ENCODE measurements at regions not wholly inside any gene's neighbourhood (a gene's known extent, or its start where the extent isn't known, plus 50 kb on each side); places are given as distances from the start of the nearest gene placed in this dataset.

GRCh38 chr12:131370791-131371347 lies 340.0 kb upstream of the SFSWAP start:
- TF ChIP-seq CTCF (IDR thresholded peaks at IDR 0.05) = no peak
- H3K27me3 ChIP-seq (ENCODE audit: insufficient read depth in 3 of 3, low read length in 2 of 3) = peaks cover 0 to 5% (median 2%) of the 10 kb centered on the region in 3 donors
- DNase-seq (no peak), ATAC-seq (no peak)
- H3K9me3 ChIP-seq = no peaks in the 10 kb centered on the region
- no peak overlapping the region for H3K27ac ChIP-seq
- no peaks in the 10 kb centered on the region for H3K36me3 ChIP-seq (ENCODE audit: insufficient read depth in 1 of 2, low read depth in 1 of 2)
- no peak overlapping the region for H3K4me3 ChIP-seq
- 78 to 90% (median 87%) methylated on average over 11 of the region's 11 CpGs for WGBS, 3 donors
- intact Hi-C loops (cut with DNase I) = no loop called here
- H3K4me1 ChIP-seq = no peaks in the 10 kb centered on the region

- no peak for ATAC-seq
- intact Hi-C loops (cut with DNase I) = no loop called here
- WGBS, 3 donors = 55 to 64% (median 55%) methylated on average over 16 of the region's 16 CpGs
Measured at GRCh38 chr12:131371401-131372170, 339.3 kb upstream of the SFSWAP start.

GRCh38 chr12:131372171-131372475 lies 338.8 kb upstream of the SFSWAP start:
- Histone ChIP-seq H3K27me3 (ENCODE audit: insufficient read depth in 3 of 3, low read length in 2 of 3) (peaks cover 0 to 4% (median 2%) of the 10 kb centered on the region in 3 donors), H3K36me3 (ENCODE audit: insufficient read depth in 1 of 2, low read depth in 1 of 2) (no peaks in the 10 kb centered on the region), H3K4me1 (no peaks in the 10 kb centered on the region), H3K9me3 (no peaks in the 10 kb centered on the region), H3K4me3 (no peak overlapping the region), H3K27ac (no peak overlapping the region)
- WGBS, 3 donors = 42 to 48% (median 44%) methylated on average over 8 of the region's 8 CpGs
- ATAC-seq (no peak), DNase-seq (no peak)
- intact Hi-C loops (cut with DNase I) = no loop called here
- no peak for TF ChIP-seq CTCF (IDR thresholded peaks at IDR 0.05)

More at GRCh38 chr12:131371401-131372170, 339.3 kb upstream of the SFSWAP start:
- DNase-seq = no peak
- Histone ChIP-seq H3K9me3 (no peaks in the 10 kb centered on the region), H3K4me1 (no peaks in the 10 kb centered on the region), H3K4me3 (no peak overlapping the region), H3K27ac (no peak overlapping the region), H3K27me3 (ENCODE audit: insufficient read depth in 3 of 3, low read length in 2 of 3) (peaks cover 0 to 4% (median 2%) of the 10 kb centered on the region in 3 donors), H3K36me3 (ENCODE audit: insufficient read depth in 1 of 2, low read depth in 1 of 2) (no peaks in the 10 kb centered on the region)
- no peak for TF ChIP-seq CTCF (IDR thresholded peaks at IDR 0.05)

GRCh38 chr12:131372706-131373195 lies 338.1 kb upstream of the SFSWAP start:
- DNase-seq (no peak), ATAC-seq (no peak)
- intact Hi-C loops (cut with DNase I) = no loop called here

More at GRCh38 chr12:131372706-131373195, 338.1 kb upstream of the SFSWAP start:
- no peak overlapping the region for H3K4me3 ChIP-seq
- no peaks in the 10 kb centered on the region for H3K36me3 ChIP-seq (ENCODE audit: insufficient read depth in 1 of 2, low read depth in 1 of 2)
- no peak overlapping the region for H3K27ac ChIP-seq
- H3K9me3 ChIP-seq = no peaks in the 10 kb centered on the region
- H3K4me1 ChIP-seq = no peaks in the 10 kb centered on the region
- H3K27me3 ChIP-seq (ENCODE audit: insufficient read depth in 3 of 3, low read length in 2 of 3) = peaks cover 0 to 4% (median 2%) of the 10 kb centered on the region in 3 donors
- WGBS, 3 donors = 81 to 94% (median 93%) methylated on average over 2 of the region's 2 CpGs
- no peak for TF ChIP-seq CTCF (IDR thresholded peaks at IDR 0.05)

All from psoas muscle (tissue), 7 donors.